Muscle layer of duodenum (tissue), 2 donors: ENCODE measurements at regions not wholly inside any gene's neighbourhood (a gene's known extent, or its start where the extent isn't known, plus 50 kb on each side); places are given as distances from the start of the nearest gene placed in this dataset.

Experiments used
- H3K27ac ChIP-seq: one replicate; pipeline ENCODE4 v1.7.0; 2013; ENCODE audit warnings: mild to moderate bottlenecking, low read length
- H3K27me3 ChIP-seq: one replicate; pipeline ENCODE4 v1.7.0; 2013; ENCODE audit warnings: low read depth, mild to moderate bottlenecking, control low read depth, low read length
- H3K36me3 ChIP-seq, 2 donors: one replicate each; pipeline ENCODE4 v1.7.0; 2013; ENCODE audit warnings: low read length in 2 of 2, control low read depth in 1 of 2, mild to moderate bottlenecking in 1 of 2; ENCODE audit not compliant: insufficient read depth in 2 of 2, control insufficient read depth in 1 of 2
- H3K4me1 ChIP-seq, 2 donors: one replicate each; pipeline ENCODE4 v1.7.0; 2013; ENCODE audit warnings: low read length in 2 of 2, mild to moderate bottlenecking in 2 of 2, control low read depth in 1 of 2, moderate library complexity in 1 of 2; ENCODE audit not compliant: insufficient read depth in 2 of 2, control insufficient read depth in 1 of 2
- H3K4me3 ChIP-seq, 2 donors: one replicate each; pipeline ENCODE4 v1.7.0; 2013; ENCODE audit warnings: low read length in 2 of 2, low read depth in 1 of 2, mild to moderate bottlenecking in 1 of 2
- H3K9me3 ChIP-seq, 2 donors: one replicate each; pipeline ENCODE4 v1.7.0; 2013; ENCODE audit warnings: low read length in 2 of 2, control low read depth in 1 of 2, mild to moderate bottlenecking in 1 of 2; ENCODE audit not compliant: control insufficient read depth in 1 of 2
- donor health status: healthy.

DNA sequence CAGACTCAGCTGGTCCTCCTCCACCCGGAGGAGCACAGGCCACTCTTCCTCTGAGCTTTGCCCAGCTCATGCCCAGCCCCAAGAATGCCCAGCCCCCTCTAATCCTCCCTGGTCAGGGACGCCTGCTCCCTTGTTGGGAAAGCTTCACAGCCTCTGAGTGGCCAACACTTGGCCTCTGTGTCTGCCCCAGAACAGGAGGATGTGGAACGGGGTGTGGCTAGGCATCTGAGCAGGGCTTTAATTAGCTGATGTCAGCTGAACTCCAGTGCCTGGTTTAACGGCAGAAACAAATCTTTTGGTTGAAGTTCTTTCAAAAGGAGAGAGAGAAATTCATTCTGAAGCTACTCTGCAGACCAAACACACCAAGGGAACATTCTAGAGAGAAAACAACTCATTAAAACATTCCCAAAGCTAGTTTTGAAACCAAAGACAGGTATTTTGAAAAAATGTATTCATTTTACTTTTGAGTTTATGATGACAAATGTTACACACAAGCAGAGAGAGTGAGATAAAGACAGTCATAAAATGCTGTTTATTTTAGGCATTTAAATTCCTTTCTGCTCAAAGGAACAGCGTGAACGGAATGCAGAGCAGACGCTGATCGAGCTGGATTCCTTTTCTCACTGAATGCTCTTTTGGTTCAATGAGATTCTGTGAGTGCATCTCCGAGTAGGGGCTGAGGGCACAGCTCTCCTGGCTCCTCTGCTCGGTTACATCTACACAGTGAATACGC lies 63.8 kb downstream of the RTP5 start:
- Histone ChIP-seq H3K4me3 (no peak overlapping the region), H3K27me3 (no peaks in the 10 kb centered on the region), H3K36me3 (no peaks in the 10 kb centered on the region), H3K27ac (no peak overlapping the region), H3K9me3 (no peaks in the 10 kb centered on the region), H3K4me1 (peaks cover 4 to 9% of the 10 kb centered on the region in 2 donors)

GRCh38 chr2:241935314-241935713 lies 65.8 kb downstream of the RTP5 start:
- Histone ChIP-seq H3K9me3 (no peaks in the 10 kb centered on the region), H3K27me3 (no peaks in the 10 kb centered on the region)

GRCh38 chr2:241935774-241936173 lies 66.2 kb downstream of the RTP5 start:
- H3K4me3 ChIP-seq = no peak overlapping the region
- peaks cover 4 to 9% of the 10 kb centered on the region in 2 donors for H3K4me1 ChIP-seq
- no peaks in the 10 kb centered on the region for H3K27me3 ChIP-seq
- no peaks in the 10 kb centered on the region for H3K36me3 ChIP-seq
- no peaks in the 10 kb centered on the region for H3K9me3 ChIP-seq
- H3K27ac ChIP-seq = no peak overlapping the region

More at GRCh38 chr2:241935314-241935713, 65.8 kb downstream of the RTP5 start:
- no peak overlapping the region for H3K27ac ChIP-seq
- H3K4me1 ChIP-seq = peaks cover 4 to 9% of the 10 kb centered on the region in 2 donors
- H3K4me3 ChIP-seq = no peak overlapping the region
- H3K36me3 ChIP-seq = no peaks in the 10 kb centered on the region

GRCh38 chr2:241936457-241937133 lies 67.1 kb downstream of the RTP5 start:
- no peaks in the 10 kb centered on the region for H3K9me3 ChIP-seq
- peaks cover 4 to 9% of the 10 kb centered on the region in 2 donors for H3K4me1 ChIP-seq
- H3K36me3 ChIP-seq = no peaks in the 10 kb centered on the region
- no peaks in the 10 kb centered on the region for H3K27me3 ChIP-seq
- no peak overlapping the region for H3K4me3 ChIP-seq
- no peak overlapping the region for H3K27ac ChIP-seq

DNA sequence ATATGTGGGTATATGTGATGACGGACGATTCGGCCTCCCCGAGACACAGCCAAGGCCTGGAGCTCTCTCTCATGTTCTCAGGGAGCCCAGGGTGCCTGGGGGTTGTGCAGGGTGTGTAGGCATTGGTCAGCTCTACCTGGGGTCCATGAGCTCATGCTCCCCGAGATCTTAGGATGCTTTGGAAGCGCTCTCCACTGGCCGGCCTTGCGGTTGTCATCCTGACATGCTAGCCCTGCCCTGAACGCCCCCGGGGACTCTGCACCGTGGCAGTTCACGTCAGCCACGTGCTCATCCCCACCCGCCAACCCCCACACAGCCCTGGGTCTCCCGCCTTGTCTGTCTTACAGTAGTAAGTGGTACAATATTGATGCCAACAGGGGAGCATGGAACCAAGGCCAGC lies 67.8 kb downstream of the RTP5 start:
- Histone ChIP-seq H3K27me3 (no peaks in the 10 kb centered on the region), H3K4me1 (peaks cover 4 to 9% of the 10 kb centered on the region in 2 donors), H3K4me3 (no peak overlapping the region), H3K36me3 (no peaks in the 10 kb centered on the region), H3K9me3 (no peaks in the 10 kb centered on the region), H3K27ac (no peak overlapping the region)

- Histone ChIP-seq H3K36me3 (no peaks in the 10 kb centered on the region), H3K27ac (no peak overlapping the region), H3K4me1 (no peaks in the 10 kb centered on the region), H3K9me3 (no peaks in the 10 kb centered on the region), H3K4me3 (no peak overlapping the region), H3K27me3 (no peaks in the 10 kb centered on the region)
These were observed 70.0 kb downstream of the RTP5 start for GRCh38 chr2:241939541-241939940.

- Histone ChIP-seq H3K27ac (no peak overlapping the region), H3K36me3 (no peaks in the 10 kb centered on the region), H3K4me3 (no peak overlapping the region), H3K4me1 (no peaks in the 10 kb centered on the region), H3K27me3 (no peaks in the 10 kb centered on the region), H3K9me3 (no peaks in the 10 kb centered on the region)
These were observed 70.8 kb downstream of the RTP5 start for GRCh38 chr2:241940329-241940728.

- Histone ChIP-seq H3K4me3 (no peak overlapping the region), H3K27me3 (no peaks in the 10 kb centered on the region), H3K4me1 (no peaks in the 10 kb centered on the region), H3K36me3 (no peaks in the 10 kb centered on the region), H3K27ac (no peak overlapping the region), H3K9me3 (no peaks in the 10 kb centered on the region)
These were observed 72.3 kb downstream of the RTP5 start for GRCh38 chr2:241941691-241942301.

- Histone ChIP-seq H3K27ac (no peak overlapping the region), H3K27me3 (no peaks in the 10 kb centered on the region), H3K4me1 (no peaks in the 10 kb centered on the region), H3K36me3 (no peaks in the 10 kb centered on the region), H3K9me3 (no peaks in the 10 kb centered on the region), H3K4me3 (no peak overlapping the region)
These were observed 73.1 kb downstream of the RTP5 start for GRCh38 chr2:241942416-241943208.

DNA sequence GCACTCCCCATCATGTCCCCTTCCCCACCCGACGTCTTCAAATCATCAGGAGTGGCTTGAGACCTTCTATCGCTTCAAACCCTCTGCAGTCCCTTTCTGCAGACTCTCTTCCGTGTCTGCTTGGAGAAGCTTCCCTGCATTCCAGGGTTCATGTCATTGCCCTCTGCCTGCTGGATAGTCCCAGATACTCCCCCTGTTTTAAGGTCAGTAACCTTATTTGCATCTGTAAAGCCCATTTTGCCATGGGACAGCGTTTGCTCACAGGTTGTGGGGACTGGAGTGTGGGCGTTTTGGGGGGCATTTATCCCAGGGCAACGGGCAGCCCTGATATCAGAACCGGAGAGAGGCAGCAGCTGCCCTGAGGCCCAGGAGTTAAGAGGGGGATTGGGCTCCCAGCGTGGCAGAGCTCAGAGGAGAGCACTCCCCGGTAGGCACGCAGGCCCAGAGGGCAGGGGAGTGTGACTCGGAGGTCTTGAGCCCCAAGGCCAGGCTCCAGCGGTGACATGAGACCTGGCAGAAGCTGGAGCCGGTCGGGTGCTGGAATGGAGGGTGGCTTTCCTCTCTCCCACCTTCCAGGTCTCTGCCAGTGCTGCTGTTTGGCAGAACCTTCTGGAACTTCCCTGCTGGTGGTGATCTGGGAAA lies 73.8 kb downstream of the RTP5 start:
- no peaks in the 10 kb centered on the region for H3K9me3 ChIP-seq

More for the DNA sequence above, 73.8 kb downstream of the RTP5 start:
- Histone ChIP-seq H3K27me3 (no peaks in the 10 kb centered on the region), H3K4me1 (no peaks in the 10 kb centered on the region), H3K4me3 (no peak overlapping the region), H3K36me3 (no peaks in the 10 kb centered on the region), H3K27ac (no peak overlapping the region)
